T-helper 2 cell treated with Interferon-gamma antibody and Interleukin-4, amounts not matched to agents 5 μg/mL and 100 μg/mL, for 36 hours (primary cell): ENCODE measurements at regions not wholly inside any gene's neighbourhood (a gene's known extent, or its start where the extent isn't known, plus 50 kb on each side); places are given as distances from the start of the nearest gene placed in this dataset.

Experiments
- DNase-seq: peaks from one replicate; pipeline ENCODE4 v3.0.0; 2021; ENCODE audit warnings: low spot score
- H3K27ac Mint-ChIP-seq: one replicate; pipeline ENCODE4 v1.8.0; 2021; ENCODE audit warnings: mild to moderate bottlenecking, mixed read lengths
- H3K27me3 Mint-ChIP-seq: one replicate; pipeline ENCODE4 v1.8.0; 2021; ENCODE audit warnings: low read depth, mixed read lengths
- H3K36me3 Mint-ChIP-seq: one replicate; pipeline ENCODE4 v1.8.0; 2021; ENCODE audit warnings: low read depth, mixed read lengths
- H3K4me1 Mint-ChIP-seq: one replicate; pipeline ENCODE4 v1.8.0; 2021; ENCODE audit warnings: low read depth, mixed read lengths
- H3K4me3 Mint-ChIP-seq: one replicate; pipeline ENCODE4 v1.8.0; 2022; ENCODE audit warnings: mild to moderate bottlenecking, moderate library complexity, mixed read lengths
- H3K9me3 Mint-ChIP-seq: one replicate; pipeline ENCODE4 v1.8.0; 2021; ENCODE audit warnings: mixed read lengths

GRCh38 chr16:65908568-65908967, 457.9 kb upstream of the CDH5 start:
- no peak for DNase-seq
- no peak overlapping the region for H3K4me3 Mint-ChIP-seq
- H3K27me3 Mint-ChIP-seq = no peaks in the 10 kb centered on the region
- peaks cover 8% of the 10 kb centered on the region for H3K9me3 Mint-ChIP-seq
- no peaks in the 10 kb centered on the region for H3K4me1 Mint-ChIP-seq
- no peaks in the 10 kb centered on the region for H3K36me3 Mint-ChIP-seq
- no peak overlapping the region for H3K27ac Mint-ChIP-seq

DNA sequence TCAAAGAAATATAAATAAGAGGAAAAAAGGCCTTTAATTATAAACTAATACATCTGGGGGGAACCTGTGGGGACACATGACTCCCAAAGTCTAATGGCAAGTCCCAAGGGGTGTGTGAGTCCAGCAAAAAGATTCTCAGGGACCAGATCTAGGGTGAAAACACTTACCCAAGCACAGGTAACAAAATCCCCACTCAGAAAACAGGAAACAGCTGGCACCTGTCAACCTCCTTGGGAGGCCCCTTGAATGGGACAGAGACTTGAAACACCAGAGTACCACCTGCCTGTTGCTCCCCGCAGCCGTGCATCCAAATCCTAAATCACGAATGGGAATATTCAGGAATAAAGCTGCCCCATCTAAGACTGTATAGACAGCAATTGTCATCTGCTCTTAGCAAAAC, 461.2 kb upstream of the CDH5 start:
- Mint-ChIP-seq H3K4me1 (no peaks in the 10 kb centered on the region), H3K9me3 (peaks cover 3% of the 10 kb centered on the region), H3K4me3 (no peak overlapping the region), H3K27ac (no peak overlapping the region), H3K36me3 (no peaks in the 10 kb centered on the region), H3K27me3 (no peaks in the 10 kb centered on the region)
- DNase-seq = no peak

DNA sequence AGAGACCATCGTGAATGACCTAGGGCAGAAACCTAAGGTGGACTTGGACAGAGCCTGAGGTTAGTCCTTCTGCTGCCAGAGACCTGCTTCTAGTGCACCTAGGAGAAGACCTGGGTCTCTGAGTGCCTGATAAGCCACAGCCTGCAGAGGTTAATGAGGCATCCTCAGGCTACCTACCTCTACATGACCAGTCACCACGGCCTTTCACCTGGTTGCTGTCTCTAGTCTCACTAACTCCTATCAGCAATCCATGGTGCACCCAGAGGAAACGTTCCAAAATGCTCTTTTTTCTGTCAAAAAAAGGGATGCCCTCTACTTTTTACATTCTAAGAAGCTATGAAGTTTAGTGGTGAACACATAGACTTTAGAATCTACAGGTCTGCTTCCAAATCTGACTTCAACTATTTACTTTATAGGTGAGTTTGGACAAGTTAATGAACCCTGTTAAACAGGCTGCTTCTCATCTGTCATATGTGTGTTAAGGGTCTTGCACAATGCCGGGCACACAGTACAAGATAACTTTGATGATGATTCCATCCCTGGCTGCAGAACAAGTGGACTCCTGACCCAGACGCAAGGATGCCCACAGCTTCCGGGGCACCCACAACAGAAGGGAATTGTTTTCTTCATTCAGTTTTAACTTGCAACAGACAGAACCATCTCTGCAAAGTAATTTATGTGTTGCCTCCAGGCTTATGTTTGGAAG, 469.9 kb upstream of the CDH5 start:
- no peaks in the 10 kb centered on the region for H3K9me3 Mint-ChIP-seq
- no peak overlapping the region for H3K27ac Mint-ChIP-seq
- DNase-seq = no peak
- H3K4me3 Mint-ChIP-seq = no peak overlapping the region
- H3K4me1 Mint-ChIP-seq = no peaks in the 10 kb centered on the region
- no peaks in the 10 kb centered on the region for H3K36me3 Mint-ChIP-seq
- no peaks in the 10 kb centered on the region for H3K27me3 Mint-ChIP-seq

GRCh38 chr16:65895906-65896305, 470.6 kb upstream of the CDH5 start:
- H3K4me1 Mint-ChIP-seq = no peaks in the 10 kb centered on the region
- no peak overlapping the region for H3K4me3 Mint-ChIP-seq
- H3K27me3 Mint-ChIP-seq = no peaks in the 10 kb centered on the region
- no peak for DNase-seq
- H3K9me3 Mint-ChIP-seq = no peaks in the 10 kb centered on the region
- no peak overlapping the region for H3K27ac Mint-ChIP-seq
- H3K36me3 Mint-ChIP-seq = no peaks in the 10 kb centered on the region

GRCh38 chr16:65895486-65895885, 471.0 kb upstream of the CDH5 start:
- no peak overlapping the region for H3K4me3 Mint-ChIP-seq
- no peak for DNase-seq
- H3K27me3 Mint-ChIP-seq = no peaks in the 10 kb centered on the region

DNA sequence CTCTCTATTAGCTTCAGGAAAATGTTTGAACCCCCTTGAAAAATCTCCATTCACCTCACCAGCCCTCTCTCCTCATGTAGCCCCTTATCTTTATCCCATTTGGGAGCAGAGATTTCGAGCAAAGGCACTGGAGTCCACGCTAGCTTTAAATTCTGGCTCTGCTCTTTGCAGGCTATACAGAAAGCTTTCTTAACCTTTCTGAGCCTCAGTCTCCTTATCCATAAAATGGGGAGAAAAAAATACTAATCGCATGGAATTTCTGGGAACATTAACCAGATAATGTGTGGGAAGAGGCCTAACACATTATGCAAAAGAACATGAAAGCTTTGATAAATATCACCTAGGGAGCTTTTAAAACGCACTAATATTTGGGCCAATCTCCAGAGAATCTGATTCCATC, 476.3 kb upstream of the CDH5 start:
- no peak overlapping the region for H3K4me3 Mint-ChIP-seq
- H3K9me3 Mint-ChIP-seq = no peaks in the 10 kb centered on the region
- no peaks in the 10 kb centered on the region for H3K27me3 Mint-ChIP-seq
- no peak for DNase-seq
- H3K27ac Mint-ChIP-seq = no peak overlapping the region
- no peaks in the 10 kb centered on the region for H3K4me1 Mint-ChIP-seq
- no peaks in the 10 kb centered on the region for H3K36me3 Mint-ChIP-seq

More at GRCh38 chr16:65895486-65895885, 471.0 kb upstream of the CDH5 start:
- no peaks in the 10 kb centered on the region for H3K4me1 Mint-ChIP-seq
- no peak overlapping the region for H3K27ac Mint-ChIP-seq
- H3K36me3 Mint-ChIP-seq = no peaks in the 10 kb centered on the region
- H3K9me3 Mint-ChIP-seq = no peaks in the 10 kb centered on the region

GRCh38 chr16:65889533-65889966, 476.9 kb upstream of the CDH5 start:
- Mint-ChIP-seq H3K27me3 (no peaks in the 10 kb centered on the region), H3K4me1 (no peaks in the 10 kb centered on the region)
- no peak for DNase-seq

GRCh38 chr16:65888201-65888600, 478.3 kb upstream of the CDH5 start:
- H3K27me3 Mint-ChIP-seq = no peaks in the 10 kb centered on the region
- H3K4me1 Mint-ChIP-seq = no peaks in the 10 kb centered on the region
- H3K9me3 Mint-ChIP-seq = no peaks in the 10 kb centered on the region
- no peak for DNase-seq
- no peak overlapping the region for H3K4me3 Mint-ChIP-seq
- H3K36me3 Mint-ChIP-seq = no peaks in the 10 kb centered on the region
- H3K27ac Mint-ChIP-seq = no peak overlapping the region

More at GRCh38 chr16:65889533-65889966, 476.9 kb upstream of the CDH5 start:
- H3K4me3 Mint-ChIP-seq = no peak overlapping the region
- H3K27ac Mint-ChIP-seq = no peak overlapping the region
- no peaks in the 10 kb centered on the region for H3K9me3 Mint-ChIP-seq
- H3K36me3 Mint-ChIP-seq = no peaks in the 10 kb centered on the region

GRCh38 chr16:65884018-65884417, 482.5 kb upstream of the CDH5 start:
- Mint-ChIP-seq H3K4me3 (no peak overlapping the region), H3K9me3 (no peaks in the 10 kb centered on the region), H3K4me1 (no peaks in the 10 kb centered on the region), H3K27me3 (no peaks in the 10 kb centered on the region), H3K27ac (no peak overlapping the region), H3K36me3 (no peaks in the 10 kb centered on the region)
- no peak for DNase-seq

DNA sequence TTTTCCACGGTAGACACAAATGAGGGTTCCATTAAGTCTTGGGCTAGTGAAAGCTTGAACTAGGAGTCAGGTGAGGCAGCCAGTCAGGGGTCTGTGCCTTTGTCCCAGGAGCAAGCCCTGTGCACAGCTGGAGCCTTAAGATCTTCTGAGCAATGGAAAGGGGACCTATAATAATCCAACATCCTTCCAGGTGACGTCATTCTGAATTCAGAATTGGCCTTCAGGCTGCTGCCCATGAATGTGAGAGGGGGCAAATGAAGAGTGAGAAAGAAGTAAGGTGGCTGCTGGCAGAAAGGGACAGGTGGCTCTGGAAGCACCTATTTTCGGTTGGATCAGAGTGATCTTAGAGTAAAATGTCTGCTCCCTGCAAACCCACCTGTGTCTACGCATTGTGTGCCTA, 488.1 kb upstream of the CDH5 start:
- no peaks in the 10 kb centered on the region for H3K9me3 Mint-ChIP-seq
- H3K27ac Mint-ChIP-seq = no peak overlapping the region
- no peaks in the 10 kb centered on the region for H3K27me3 Mint-ChIP-seq
- no peak for DNase-seq
- no peaks in the 10 kb centered on the region for H3K4me1 Mint-ChIP-seq
- no peaks in the 10 kb centered on the region for H3K36me3 Mint-ChIP-seq
- H3K4me3 Mint-ChIP-seq = no peak overlapping the region

- no peak for DNase-seq
- H3K4me3 Mint-ChIP-seq = no peak overlapping the region
- no peaks in the 10 kb centered on the region for H3K9me3 Mint-ChIP-seq
These were observed 489.9 kb upstream of the CDH5 start for GRCh38 chr16:65876624-65877023.

DNA sequence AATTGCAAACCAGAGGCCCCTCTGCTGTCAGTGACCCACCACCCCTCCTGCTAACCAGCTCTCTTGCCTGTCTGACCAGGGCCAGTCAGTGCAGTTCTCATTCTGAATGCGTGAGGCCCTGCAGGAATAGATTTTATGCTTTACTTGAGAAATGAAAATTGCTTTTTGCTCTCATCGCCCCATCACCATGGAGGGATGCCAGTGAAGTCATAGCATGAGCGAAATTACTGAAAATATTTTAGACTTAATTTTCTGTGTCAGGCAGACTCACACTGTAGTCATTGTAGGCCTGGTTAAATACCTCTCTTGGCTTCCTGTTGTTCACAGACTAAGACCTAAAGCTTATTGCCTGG, 490.5 kb upstream of the CDH5 start:
- DNase-seq = no peak
- Mint-ChIP-seq H3K27ac (no peak overlapping the region), H3K36me3 (no peaks in the 10 kb centered on the region), H3K4me1 (no peaks in the 10 kb centered on the region), H3K4me3 (no peak overlapping the region), H3K9me3 (no peaks in the 10 kb centered on the region), H3K27me3 (no peaks in the 10 kb centered on the region)

More at GRCh38 chr16:65876624-65877023, 489.9 kb upstream of the CDH5 start:
- Mint-ChIP-seq H3K36me3 (no peaks in the 10 kb centered on the region), H3K27ac (no peak overlapping the region), H3K27me3 (no peaks in the 10 kb centered on the region), H3K4me1 (no peaks in the 10 kb centered on the region)

DNA sequence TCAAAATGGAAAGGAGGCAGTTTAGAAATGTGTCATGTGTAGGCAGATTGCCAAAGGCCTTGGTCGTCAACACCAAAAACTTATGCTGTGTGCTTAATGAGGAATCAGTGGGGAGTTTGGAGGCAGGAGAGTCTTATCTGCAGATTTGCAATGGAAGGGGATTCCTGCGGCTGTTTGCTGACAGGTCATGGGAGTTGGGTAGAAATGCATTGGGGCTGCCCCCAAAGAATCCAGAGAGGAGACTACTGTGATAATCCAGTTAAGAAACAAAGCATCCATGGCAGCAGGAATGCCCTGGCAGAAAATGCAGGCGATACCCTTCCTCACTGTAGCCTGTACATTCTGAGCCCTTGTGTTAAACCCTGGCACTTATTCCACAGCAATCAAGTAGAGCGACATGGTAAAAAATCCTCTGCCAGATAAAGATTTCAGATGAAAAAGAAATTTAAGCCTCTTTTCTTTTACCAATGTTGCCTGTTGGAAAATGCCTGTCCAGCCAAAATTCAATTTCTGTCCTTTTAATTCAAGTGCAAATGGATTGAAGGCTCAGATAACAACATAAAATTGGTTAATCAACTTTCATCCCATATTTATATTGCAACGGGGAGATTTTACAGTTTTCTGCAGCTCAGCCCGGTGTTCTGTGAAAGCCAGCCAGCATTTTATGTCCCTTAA, 491.0 kb upstream of the CDH5 start:
- DNase-seq = no peak

DNA sequence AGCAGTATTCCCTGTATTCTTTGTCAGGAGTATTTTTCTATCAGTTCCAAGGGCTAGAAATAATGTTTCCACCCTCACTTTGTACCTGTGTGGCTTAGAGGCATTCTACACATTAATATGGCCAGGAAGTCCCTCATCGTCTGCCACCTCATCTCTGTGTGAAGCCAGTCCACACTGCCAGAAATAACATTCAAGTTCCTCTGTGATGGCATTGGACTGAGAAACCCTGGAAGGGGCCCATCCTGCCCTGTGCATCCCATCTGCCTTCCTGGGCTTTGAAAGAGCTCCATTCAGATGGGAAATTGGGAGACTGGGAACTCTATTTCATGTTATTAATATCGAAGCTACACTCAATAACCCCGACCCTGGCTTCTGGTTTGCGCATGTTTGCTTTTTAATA, 497.2 kb upstream of the CDH5 start:
- DNase-seq = no peak
- H3K4me3 Mint-ChIP-seq = no peak overlapping the region
- H3K27ac Mint-ChIP-seq = no peak overlapping the region
- H3K9me3 Mint-ChIP-seq = peaks cover 2% of the 10 kb centered on the region
- no peaks in the 10 kb centered on the region for H3K4me1 Mint-ChIP-seq
- H3K27me3 Mint-ChIP-seq = no peaks in the 10 kb centered on the region
- H3K36me3 Mint-ChIP-seq = no peaks in the 10 kb centered on the region

More for the DNA sequence above, 491.0 kb upstream of the CDH5 start:
- H3K4me3 Mint-ChIP-seq = no peak overlapping the region
- H3K27me3 Mint-ChIP-seq = no peaks in the 10 kb centered on the region
- H3K4me1 Mint-ChIP-seq = no peaks in the 10 kb centered on the region
- no peaks in the 10 kb centered on the region for H3K36me3 Mint-ChIP-seq
- no peak overlapping the region for H3K27ac Mint-ChIP-seq
- no peaks in the 10 kb centered on the region for H3K9me3 Mint-ChIP-seq
